H1 (cell line): ENCODE measurements at regions not wholly inside any gene's neighbourhood (a gene's known extent, or its start where the extent isn't known, plus 50 kb on each side); places are given as distances from the start of the nearest gene placed in this dataset.
A peak's percentile ranks its signal among the peaks of the same experiment; 100 is the strongest.

ENCODE experiments used
- CTCF ChIA-PET: fragments of 300-600 bp; sonication (Branson Sonifier 250); formaldehyde crosslinking; loops from one replicate; lab custom pipeline; 2021; ENCODE audit not compliant: partially characterized antibody; lab: Charles Lee
- POLR2A ChIA-PET: fragments of 300-600 bp; sonication (Branson Sonifier 250); formaldehyde crosslinking; loops from one replicate; lab custom pipeline; 2021; ENCODE audit warnings: inconsistent platforms; ENCODE audit not compliant: partially characterized antibody; lab: Charles Lee
- DNase-seq, 2 experiments: peaks; one replicate each; pipeline versions ENCODE4 v3.0.0 to v3.0.0-alpha.2; 2010 to 2022; ENCODE audit warnings: low spot score in 2 of 2, low read depth in 1 of 2, mixed read lengths in 1 of 2
- FAIRE-seq: peaks from 2 replicates; lab custom pipeline; 2011; peaks lifted over from hg19 to GRCh38; lab: Jason Lieb, UNC
- H2AFZ ChIP-seq: 2 replicates; pipeline ENCODE4 v1.8.1; 2012; ENCODE audit warnings: low read length, inconsistent platforms
- H2AK5ac ChIP-seq: 2 replicates; pipeline ENCODE4 v1.6.1; 2013; ENCODE audit warnings: low read depth, low read length
- H2BK120ac ChIP-seq: replicated peaks from 2 replicates; pipeline ENCODE3; 2013; ENCODE audit warnings: low read depth, low read length, inconsistent platforms
- H2BK12ac ChIP-seq: 2 replicates; pipeline ENCODE4 v1.6.1; 2013; ENCODE audit warnings: low read depth, low read length
- H2BK15ac ChIP-seq: 2 replicates; pipeline ENCODE4 v1.6.1; 2013; ENCODE audit warnings: low read length
- H2BK20ac ChIP-seq: 2 replicates; pipeline ENCODE4 v1.6.1; 2013; ENCODE audit warnings: low read length
- H2BK5ac ChIP-seq: 2 replicates; pipeline ENCODE4 v1.6.1; 2013; ENCODE audit warnings: low read depth, low read length
- H3K14ac ChIP-seq: 2 replicates; pipeline ENCODE4 v1.6.1; 2013; ENCODE audit warnings: inconsistent platforms; ENCODE audit not compliant: insufficient read length
- H3K18ac ChIP-seq: 2 replicates; pipeline ENCODE4 v1.6.1; 2013; ENCODE audit warnings: low read length; ENCODE audit errors: extremely low read depth
- H3K23ac ChIP-seq: 2 replicates; pipeline ENCODE4 v1.6.1; 2013; ENCODE audit warnings: inconsistent platforms; ENCODE audit not compliant: insufficient read length
- H3K23me2 ChIP-seq: 2 replicates; pipeline ENCODE4 v1.6.1; 2013; ENCODE audit warnings: low read depth, low read length
- H3K27ac ChIP-seq: 2 replicates; pipeline ENCODE4 v1.6.1; 2011; ENCODE audit warnings: low read depth, low read length, inconsistent platforms
- H3K27me3 ChIP-seq, 4 experiments: replicated peaks in 1 of 4; 1 replicate in 1 of 4; 2 replicates in 3 of 4; pipeline versions ENCODE4 v1.6.1 to v1.8.1; 2011 to 2013; ENCODE audit warnings: low read length in 3 of 4, mild to moderate bottlenecking in 3 of 4, inconsistent platforms in 2 of 4, mixed read lengths in 2 of 4, moderate library complexity in 1 of 4; ENCODE audit not compliant: control insufficient read depth in 3 of 4, insufficient read depth in 3 of 4; ENCODE audit errors: extremely low read depth in 1 of 4
- H3K36me3 ChIP-seq, 4 experiments: 2 replicates each; pipeline versions ENCODE4 v1.6.1 to v1.8.1; 2011 to 2013; ENCODE audit warnings: mild to moderate bottlenecking in 4 of 4, low read length in 3 of 4, moderate library complexity in 2 of 4, control low read depth in 1 of 4, inconsistent platforms in 1 of 4; ENCODE audit not compliant: insufficient read depth in 4 of 4, control insufficient read depth in 2 of 4
- H3K4ac ChIP-seq: replicated peaks from 2 replicates; pipeline ENCODE3; 2013; ENCODE audit warnings: low read length, low read depth, mixed read lengths, inconsistent platforms; ENCODE audit not compliant: insufficient read length
- H3K4me1 ChIP-seq, 4 experiments: replicated peaks in 1 of 4; 1 replicate in 1 of 4; 2 replicates in 3 of 4; pipeline versions ENCODE4 v1.6.1 to v1.8.1; 2011 to 2013; ENCODE audit warnings: low read length in 3 of 4, inconsistent platforms in 2 of 4, mixed read lengths in 1 of 4; ENCODE audit not compliant: insufficient read depth in 4 of 4, control insufficient read depth in 3 of 4
- H3K4me2 ChIP-seq, 2 experiments: 2 replicates each; pipeline versions ENCODE4 v1.6.1 to v1.8.1; 2011 to 2013; ENCODE audit warnings: low read depth in 2 of 2, low read length in 2 of 2, control low read depth in 1 of 2, inconsistent platforms in 1 of 2, mild to moderate bottlenecking in 1 of 2; ENCODE audit not compliant: insufficient read depth in 1 of 2
- H3K4me3 ChIP-seq, 4 experiments: fragments of 200-600, 300-600 bp in 1 of 4; sonication (generic), shearing (Covaris generic), sonication (Bioruptor Twin) in 1 of 4; 2 replicates each; pipeline versions ENCODE4 v1.5.1 to v1.8.1; 2011 to 2016; ENCODE audit warnings: low read length in 4 of 4, low read depth in 3 of 4, control low read depth in 2 of 4, inconsistent platforms in 2 of 4, mild to moderate bottlenecking in 2 of 4, mixed read lengths in 1 of 4, moderate library complexity in 1 of 4; ENCODE audit not compliant: insufficient read depth in 2 of 4; ENCODE audit errors: extremely low read depth in 1 of 4
- H3K56ac ChIP-seq: replicated peaks from 2 replicates; pipeline ENCODE3; 2013; ENCODE audit warnings: low read depth, mild to moderate bottlenecking, mixed read lengths, low read length, inconsistent platforms; ENCODE audit not compliant: insufficient read length
- H3K79me1 ChIP-seq: 2 replicates; pipeline ENCODE4 v1.6.1; 2013; ENCODE audit warnings: low read depth, low read length, control low read depth
- H3K79me2 ChIP-seq, 2 experiments: 2 replicates each; pipeline versions ENCODE4 v1.6.1 to v1.8.1; 2012 to 2013; ENCODE audit warnings: low read length in 2 of 2, mild to moderate bottlenecking in 2 of 2, inconsistent platforms in 1 of 2; ENCODE audit not compliant: insufficient read depth in 2 of 2, control insufficient read depth in 1 of 2
- H3K9ac ChIP-seq, 4 experiments: replicated peaks in 1 of 4; 1 replicate in 1 of 4; 2 replicates in 3 of 4; pipeline versions ENCODE4 v1.6.1 to v1.8.1; 2011 to 2013; ENCODE audit warnings: low read depth in 3 of 4, low read length in 3 of 4, control low read depth in 2 of 4, mild to moderate bottlenecking in 2 of 4, moderate library complexity in 2 of 4, inconsistent platforms in 1 of 4; ENCODE audit errors: extremely low read depth in 1 of 4
- H3K9me3 ChIP-seq, 2 experiments: 2 replicates each; pipeline versions ENCODE4 v1.6.1 to v1.8.1; 2012 to 2013; ENCODE audit warnings: mild to moderate bottlenecking in 2 of 2, moderate library complexity in 2 of 2, control low read depth in 1 of 2, inconsistent platforms in 1 of 2, low read depth in 1 of 2, low read length in 1 of 2, mixed read lengths in 1 of 2; ENCODE audit not compliant: insufficient read depth in 2 of 2
- H4K20me1 ChIP-seq, 2 experiments: replicated peaks in 1 of 2; 2 replicates each; pipeline versions ENCODE3 to v1.8.1; 2011 to 2013; ENCODE audit warnings: inconsistent platforms in 2 of 2, low read length in 2 of 2, mild to moderate bottlenecking in 1 of 2; ENCODE audit not compliant: insufficient read depth in 2 of 2, control insufficient read depth in 1 of 2
- H4K5ac ChIP-seq: 2 replicates; pipeline ENCODE4 v1.6.1; 2013; ENCODE audit warnings: low read length, low read depth, mixed read lengths, inconsistent platforms; ENCODE audit not compliant: insufficient read length
- H4K8ac ChIP-seq: 2 replicates; pipeline ENCODE4 v1.8.0; 2013; ENCODE audit warnings: mild to moderate bottlenecking, moderate library complexity, low read length, inconsistent platforms; ENCODE audit not compliant: insufficient read depth; ENCODE audit errors: extremely low read depth
- H4K91ac ChIP-seq: replicated peaks from 2 replicates; pipeline ENCODE3; 2013; ENCODE audit warnings: low read length, mixed read lengths, inconsistent platforms; ENCODE audit not compliant: insufficient read length
- WGBS, 2 experiments: shearing (Covaris generic) in 1 of 2; methylation state at CpG; one replicate each; pipeline versions ENCODE4 v1.1.6 to v1.1.7; 2013 to 2015; ENCODE audit warnings: low lambda C conversion rate in 2 of 2, mixed read lengths in 2 of 2, inconsistent platforms in 1 of 2, low coverage in 1 of 2, missing lambda C conversion rate in 1 of 2; ENCODE audit not compliant: insufficient replicate concordance in 2 of 2, insufficient coverage in 1 of 2, insufficient read length in 1 of 2; ENCODE audit errors: extremely low coverage in 1 of 2, missing lambda C conversion rate in 1 of 2; 5-methylcytosine and 5-hydroxymethylcytosine counted together

DNA sequence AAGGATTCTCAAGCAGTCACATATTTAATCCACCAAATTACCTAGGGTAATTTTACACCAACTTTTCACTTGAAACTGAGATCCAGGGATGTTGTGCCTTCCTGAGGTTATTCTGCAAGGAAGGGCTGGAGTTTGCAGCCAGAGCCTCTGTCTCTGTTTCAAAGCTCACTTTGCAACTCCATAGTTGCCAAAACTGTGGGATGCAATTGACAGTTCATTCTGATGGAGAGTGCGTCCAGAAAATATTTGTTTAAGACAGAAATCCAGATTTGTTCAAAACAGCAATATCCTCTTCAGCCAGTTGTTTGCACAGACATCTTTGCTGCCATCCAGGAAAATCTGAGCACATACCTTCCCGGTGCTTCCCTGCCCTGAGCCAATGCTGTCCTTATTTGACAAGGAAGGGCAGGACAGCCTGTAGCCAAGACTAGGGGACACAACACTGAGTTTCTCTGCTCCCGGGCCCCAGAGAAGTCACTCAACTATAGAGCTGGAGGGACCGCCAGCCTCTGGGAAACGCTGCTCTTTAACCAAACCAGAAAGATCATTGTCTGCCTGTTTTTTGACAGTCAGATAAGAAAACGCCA, 297.4 kb downstream of the HIVEP2 start:
- CTCF ChIA-PET: interaction anchor here (1.2 to 2.2 kb wide), 5 partner anchors 14 to 173 kb away, joined by 3 to 8 read pairs (median 3); no protein-coding TSS in a partner anchor
- Histone ChIP-seq H4K91ac (peak overlapping the region; percentile 13), H2AFZ (peak overlapping the region; percentile 43), H3K56ac (peak overlapping the region; percentile 32), H2AK5ac (no peak overlapping the region), H3K23me2 (no peaks in the 10 kb centered on the region), H3K9me3 (no peaks in the 10 kb centered on the region), H3K79me2 (no peaks in the 10 kb centered on the region), H2BK120ac (no peak overlapping the region), H3K79me1 (no peaks in the 10 kb centered on the region), H2BK5ac (peak overlapping the region; percentile 69; the same call in 1 of the 2 replicates), H3K14ac (no peak overlapping the region), H2BK15ac (no peak overlapping the region), H4K8ac (no peak overlapping the region), H3K9ac (peak overlapping the region in 1 of 4 experiments; percentile 4; a peak in 2 of 7 replicates), H3K18ac (peak overlapping the region; percentile 55), H4K5ac (no peak overlapping the region), H2BK12ac (no peak overlapping the region), H3K4me3 (no peak overlapping the region), H4K20me1 (no peaks in the 10 kb centered on the region), H3K4me1 (peaks cover 3 to 20% (median 17%) of the 10 kb centered on the region in 4 experiments), H3K23ac (no peak overlapping the region), H2BK20ac (peak overlapping the region; percentile 80; the same call in 1 of the 2 replicates), H3K36me3 (no peaks in the 10 kb centered on the region; a peak in 1 of 8 replicates), H3K4me2 (peak overlapping the region in 1 of 2 experiments; percentile 2; a peak in 1 of 4 replicates), H3K4ac (no peak overlapping the region), H3K27ac (no peak overlapping the region), H3K27me3 (no peaks in the 10 kb centered on the region)
- FAIRE-seq (no peak), DNase-seq (no peak)
- 44% methylated on average over 6 of the region's 6 CpGs; no CpG with 5 or more reads in 1 of the 2 experiments for WGBS, 2 experiments
- POLR2A ChIA-PET: no interaction called here
